ENCODE measurements at regions not wholly inside any gene's neighbourhood (a gene's known extent, or its start where the extent isn't known, plus 50 kb on each side); places are given as distances from the start of the nearest gene placed in this dataset.

- DNase-seq = no peak
Measured at GRCh38 chr5:68489556-68489955, 274.0 kb downstream of the PIK3R1 start.

DNA sequence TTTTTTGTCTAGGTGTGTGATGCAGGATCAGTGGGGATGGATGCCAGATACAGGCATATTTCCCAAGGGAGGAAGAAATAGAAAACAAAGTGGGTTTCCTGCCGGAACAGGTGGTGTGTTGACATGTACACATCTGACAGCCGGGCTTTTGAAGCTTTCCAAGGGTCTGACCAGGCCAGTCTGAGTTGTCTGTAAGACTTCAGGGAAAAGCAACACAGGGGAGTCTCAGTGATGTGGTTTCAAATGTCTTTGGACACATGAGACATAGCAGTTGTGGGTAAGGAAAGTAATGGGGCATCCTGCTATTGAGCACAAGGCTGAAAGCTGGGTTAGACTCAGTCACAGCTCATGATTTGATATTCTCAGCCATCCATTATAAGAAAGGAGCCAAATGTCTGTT lies 274.9 kb downstream of the PIK3R1 start:
- no peak for DNase-seq

DNA sequence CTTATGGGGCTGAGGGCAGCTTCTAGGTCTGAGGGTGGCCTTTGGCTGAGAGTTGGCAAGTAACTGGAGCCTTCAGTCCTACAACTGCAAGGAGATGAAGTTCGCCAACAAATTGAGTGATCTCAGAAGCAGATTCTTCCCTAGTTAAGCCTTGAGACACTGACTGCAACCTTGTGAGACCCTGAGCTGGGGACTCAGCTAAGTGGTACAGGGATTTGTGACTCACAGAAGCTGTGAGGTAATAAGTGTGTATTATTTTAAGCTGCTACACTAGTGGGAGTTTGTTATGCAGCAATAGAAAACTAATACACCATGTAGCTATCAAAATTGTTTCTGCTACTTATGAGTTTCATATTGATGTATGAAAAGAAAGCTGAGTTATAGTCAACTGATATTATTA lies 279.2 kb downstream of the PIK3R1 start:
- DNase-seq = no peak

DNA sequence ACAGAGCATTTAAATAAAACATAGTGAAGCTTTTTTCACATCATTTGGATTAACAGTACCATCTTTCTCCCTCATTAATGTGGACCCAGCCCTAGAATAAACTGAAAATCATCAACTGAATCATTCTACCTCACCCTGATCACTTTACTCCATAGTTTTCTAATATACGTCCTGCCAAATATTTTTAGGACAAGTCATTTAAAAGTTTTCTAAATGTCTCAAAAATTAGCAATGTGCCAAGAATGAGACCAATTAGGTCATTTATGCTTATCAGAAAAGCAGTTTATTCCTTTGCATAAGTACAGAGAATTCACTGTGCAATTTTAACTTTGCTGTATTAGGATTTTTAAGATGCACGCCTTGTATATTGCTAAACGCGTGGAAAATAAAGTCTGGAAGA lies 284.4 kb downstream of the PIK3R1 start:
- no peak for DNase-seq

- no peak for DNase-seq
Measured at GRCh38 chr5:68500813-68501212, 285.3 kb downstream of the PIK3R1 start.

GRCh38 chr5:68502531-68502930 lies 287.0 kb downstream of the PIK3R1 start:
- DNase-seq = no peak

DNA sequence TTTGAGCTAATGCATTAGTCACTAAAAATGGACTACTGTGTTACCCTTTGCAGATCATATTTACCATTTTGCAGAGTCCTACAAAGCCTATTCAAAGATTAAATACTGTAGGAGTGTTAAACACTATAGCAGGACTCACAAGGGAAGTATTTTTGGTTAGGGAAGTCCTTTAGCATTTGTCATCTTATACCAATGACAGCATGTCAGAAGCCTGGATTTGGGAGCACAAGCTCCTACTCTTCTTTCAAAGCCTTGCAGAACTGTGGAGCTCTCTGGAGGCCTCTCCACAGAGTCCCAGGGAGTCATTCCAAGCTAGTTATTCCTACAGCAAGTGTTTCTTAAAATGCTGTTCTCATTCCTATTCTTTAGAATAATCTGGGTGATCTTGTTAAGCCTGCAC lies 288.8 kb downstream of the PIK3R1 start:
- DNase-seq = no peak

DNA sequence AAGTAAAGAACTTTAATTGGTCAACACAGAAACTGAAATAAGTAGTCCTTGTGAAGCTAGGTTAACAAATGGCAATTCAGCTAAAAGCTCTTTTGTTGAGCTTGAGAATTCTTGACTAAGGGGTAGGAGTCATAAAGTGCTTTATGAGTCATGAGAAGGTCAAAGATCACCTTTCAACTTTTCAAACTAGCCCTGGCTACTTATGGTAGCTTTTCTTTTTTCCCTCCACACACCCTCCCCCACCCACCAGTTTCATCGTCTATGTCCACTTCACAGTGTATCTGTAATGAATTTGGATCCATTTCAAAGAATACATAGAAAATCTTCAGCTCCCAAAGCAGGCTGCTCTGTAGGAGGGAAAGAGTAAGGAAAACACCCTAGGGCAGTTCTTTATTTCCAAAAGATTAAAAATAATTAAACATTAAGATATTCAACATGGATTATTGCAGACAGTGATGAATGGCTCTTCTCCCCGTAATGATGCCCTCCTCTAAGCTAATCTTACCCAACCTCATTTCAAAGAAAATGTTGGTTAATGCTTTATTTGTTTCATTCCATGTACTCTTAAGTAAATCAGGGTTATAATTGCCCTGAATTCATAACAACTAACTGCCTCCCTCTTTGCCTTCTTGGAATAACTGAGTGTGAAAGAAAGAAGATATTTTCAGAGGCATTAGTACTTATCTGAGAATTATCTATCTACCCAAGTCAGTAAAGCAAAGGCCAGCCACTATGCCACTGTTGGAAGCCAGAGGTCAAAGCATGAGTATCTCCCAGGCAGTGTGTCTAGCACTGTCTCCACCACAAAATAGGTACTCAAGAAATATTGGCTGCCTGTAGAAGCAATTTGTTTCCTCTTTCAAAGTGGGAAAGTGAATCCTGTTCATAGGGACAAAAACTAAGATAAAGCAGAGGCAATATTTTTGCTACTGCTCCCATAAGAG lies 290.6 kb downstream of the PIK3R1 start:
- no peak for DNase-seq

DNA sequence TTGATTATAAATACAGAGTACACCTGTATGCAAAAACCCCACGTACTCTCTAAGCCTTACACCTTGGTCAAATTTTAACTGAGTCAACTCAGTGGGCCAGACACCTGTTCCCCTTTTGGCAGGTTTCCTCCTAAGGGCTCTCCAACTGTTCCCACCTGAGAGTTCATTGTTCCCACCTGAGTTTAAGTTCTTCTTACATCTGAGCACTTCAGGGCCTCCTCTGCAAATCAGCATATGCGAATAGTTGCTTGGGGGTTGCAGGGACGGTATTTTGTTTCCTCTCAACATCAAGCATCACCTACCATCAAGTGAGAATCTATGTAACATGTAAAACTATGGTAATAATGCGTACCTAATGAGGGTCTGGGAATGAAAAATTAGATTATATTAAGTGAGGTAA lies 300.0 kb downstream of the PIK3R1 start:
- no peak for DNase-seq

- no peak for DNase-seq
Measured at GRCh38 chr5:68518286-68518685, 302.7 kb downstream of the PIK3R1 start.

DNA sequence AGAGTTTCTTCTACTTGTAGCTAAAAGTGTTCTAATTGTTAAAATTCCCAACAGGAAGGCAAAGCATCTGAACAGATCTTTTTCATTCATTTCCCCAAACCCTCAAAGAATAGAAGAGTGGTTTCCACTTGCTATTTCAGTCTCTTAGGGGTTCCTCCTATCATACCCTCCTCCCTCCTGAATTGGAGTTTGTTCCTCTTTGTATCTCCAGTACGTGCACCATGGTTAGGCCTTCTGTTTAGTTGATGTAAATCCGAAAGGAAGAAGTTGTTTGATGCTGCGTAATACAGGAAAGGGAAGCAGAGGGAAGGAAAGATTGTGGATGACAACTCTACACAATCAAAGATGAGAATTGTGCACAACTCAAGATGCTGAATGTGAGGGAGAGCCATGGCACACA lies 303.6 kb downstream of the PIK3R1 start:
- no peak for DNase-seq

DNA sequence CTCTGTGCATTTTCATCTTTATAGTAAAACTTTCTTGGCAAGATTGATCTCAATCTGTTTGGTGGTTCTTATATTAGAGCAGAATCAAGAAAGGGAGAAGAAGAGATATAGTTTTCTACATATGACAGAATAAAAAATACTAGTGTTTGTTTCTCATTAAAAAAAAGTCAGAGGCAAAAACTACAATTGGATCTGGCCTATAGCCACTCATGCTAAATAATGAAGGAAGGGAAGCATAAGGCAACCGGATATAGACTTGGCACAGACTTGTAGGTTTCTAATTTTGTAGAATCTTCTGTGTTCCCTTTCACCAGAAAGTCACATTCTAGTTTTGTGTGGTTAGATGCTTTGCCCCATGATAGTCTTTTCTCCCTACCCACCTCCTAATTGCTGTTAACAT lies 306.2 kb downstream of the PIK3R1 start:
- DNase-seq = no peak

GRCh38 chr5:68522863-68523262 lies 307.3 kb downstream of the PIK3R1 start:
- no peak for DNase-seq

- no peak for DNase-seq
Measured at GRCh38 chr5:68528821-68529273, 313.3 kb downstream of the PIK3R1 start.

DNA sequence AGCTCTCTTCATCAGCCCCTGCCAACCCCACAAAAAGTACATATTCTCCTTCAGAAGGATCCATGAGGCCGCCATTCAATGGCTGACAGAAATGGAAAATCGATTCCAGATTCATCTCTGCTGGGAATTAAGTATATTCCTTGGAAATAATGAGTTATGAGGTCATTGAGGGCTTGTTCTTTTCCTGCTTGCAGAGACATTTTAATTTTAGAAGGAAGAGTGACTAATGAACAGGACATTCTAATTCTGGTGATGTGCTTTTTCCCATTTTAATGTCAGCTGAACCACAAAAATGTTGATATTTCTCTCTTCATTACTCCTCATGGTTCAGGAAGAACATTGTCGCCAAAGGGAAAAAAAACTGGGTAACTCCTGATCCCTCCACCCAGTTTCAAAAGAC lies 314.0 kb downstream of the PIK3R1 start:
- DNase-seq = peak; percentile 48

GRCh38 chr5:68531970-68532369 lies 316.4 kb downstream of the PIK3R1 start:
- no peak for DNase-seq

DNA sequence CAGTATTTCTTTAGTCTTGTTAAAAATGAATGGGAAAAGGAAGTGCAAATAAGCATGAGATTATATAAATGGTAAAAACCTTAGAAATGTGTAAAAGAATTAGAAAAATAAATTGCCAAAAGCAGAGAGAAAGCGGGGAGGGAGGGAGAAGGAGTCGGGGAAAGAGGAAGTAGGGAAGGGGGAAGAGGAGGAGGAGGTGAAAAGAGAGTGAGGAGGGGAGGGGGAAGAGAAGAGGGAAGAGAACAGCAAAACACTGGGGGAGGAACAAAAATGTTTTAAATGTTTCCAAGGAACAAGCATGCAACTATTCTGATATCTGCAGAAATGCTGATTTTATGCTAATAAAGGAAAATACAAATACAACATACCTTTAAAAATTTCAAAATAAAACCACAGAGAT lies 317.5 kb downstream of the PIK3R1 start:
- DNase-seq = no peak

DNA sequence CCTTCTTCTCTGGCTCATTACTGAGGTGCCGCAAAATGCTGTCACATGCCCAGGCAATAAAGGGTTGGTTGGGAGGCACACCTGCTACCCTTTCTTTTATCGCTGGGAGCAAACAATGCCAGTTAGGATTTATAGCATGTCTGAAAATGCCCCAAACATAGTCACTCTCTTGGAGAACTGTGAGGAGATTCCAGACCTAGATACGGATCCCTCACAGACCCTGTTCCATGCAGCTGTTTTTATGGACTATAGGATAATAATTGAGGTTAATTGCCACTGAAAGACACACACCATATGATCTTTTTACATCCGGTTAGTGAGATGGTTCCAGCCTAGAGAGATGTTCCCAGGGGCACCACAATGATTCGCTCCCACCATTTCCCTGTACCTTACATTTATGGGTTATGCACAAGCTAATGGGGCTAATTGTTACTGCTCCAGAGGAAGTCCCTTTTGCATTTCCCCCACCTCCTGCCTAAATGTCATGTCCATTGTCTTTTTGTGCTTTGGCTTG lies 318.1 kb downstream of the PIK3R1 start:
- no peak for DNase-seq

- DNase-seq = no peak
Measured at GRCh38 chr5:68534131-68534940, 318.8 kb downstream of the PIK3R1 start.

DNA sequence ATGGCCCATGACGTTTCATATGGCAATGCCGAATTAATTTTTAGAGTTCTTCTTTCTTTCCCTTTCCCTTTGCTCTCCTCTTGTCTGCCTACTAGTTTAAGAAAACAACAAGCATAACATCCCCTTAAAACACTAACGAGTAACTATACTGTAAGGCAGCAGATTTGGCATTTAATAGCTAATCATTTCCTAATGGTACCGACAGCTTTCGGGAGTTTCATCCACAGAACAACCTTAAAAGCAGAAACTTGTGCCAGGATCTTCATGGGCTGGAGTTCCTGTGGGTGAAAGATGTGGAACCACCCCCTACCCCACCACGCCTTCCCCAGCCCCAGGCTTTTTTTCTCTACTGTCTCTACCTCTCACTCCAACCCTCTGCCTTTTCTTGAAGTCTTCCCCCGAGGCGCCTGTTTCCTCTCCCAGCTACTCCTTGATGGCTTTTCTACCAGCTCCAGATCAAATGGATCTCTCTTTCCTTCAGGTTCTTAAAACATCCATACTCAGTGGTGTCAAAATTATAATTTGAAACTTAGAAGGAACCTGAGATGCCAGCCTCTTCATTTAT lies 319.5 kb downstream of the PIK3R1 start:
- DNase-seq = no peak

DNA sequence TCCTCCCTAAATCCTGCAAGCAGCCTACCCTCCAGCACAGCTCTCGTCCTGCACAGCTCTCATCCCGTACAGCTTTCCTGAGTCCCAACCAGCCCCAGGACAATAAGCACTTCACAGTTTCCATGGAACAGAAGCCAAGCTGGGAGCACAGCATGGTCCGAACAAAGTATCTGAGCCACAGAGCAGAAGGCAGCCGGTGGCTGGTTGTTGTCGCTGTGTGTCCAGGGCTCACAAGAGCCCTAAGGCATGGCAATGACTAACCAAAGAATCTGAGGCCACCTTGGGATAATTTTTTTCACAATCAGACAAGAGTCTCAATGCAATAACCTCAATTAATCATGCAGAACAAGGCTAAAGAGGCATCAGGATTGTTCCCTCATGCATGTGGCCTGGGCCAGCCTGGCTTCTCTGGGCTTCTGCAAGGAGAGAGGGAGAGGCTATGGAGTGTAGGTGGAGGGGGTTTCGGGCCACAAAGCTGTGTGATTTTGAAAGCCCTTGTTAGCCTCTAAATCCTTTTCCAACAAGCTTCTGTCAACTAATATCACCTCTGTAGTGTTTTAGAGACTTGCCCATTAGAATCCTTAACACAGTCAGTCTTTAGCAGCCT lies 323.4 kb downstream of the PIK3R1 start:
- no peak for DNase-seq

- no peak for DNase-seq
Measured at GRCh38 chr5:68540798-68541590, 325.4 kb downstream of the PIK3R1 start.

Measured in dermis blood vessel endothelial cell (primary cell).